Endodermal cell (in vitro differentiated cells): ENCODE measurements at regions not wholly inside any gene's neighbourhood (a gene's known extent, or its start where the extent isn't known, plus 50 kb on each side); places are given as distances from the start of the nearest gene placed in this dataset.

ENCODE experiments used
- DNase-seq: peaks from one replicate; pipeline ENCODE4 v3.0.0-alpha.2; 2017
- H3K27ac ChIP-seq: 2 replicates; pipeline ENCODE4 v1.5.1; 2013; ENCODE audit warnings: mild to moderate bottlenecking, low read depth, low read length, moderate library complexity
- H3K27me3 ChIP-seq: 2 replicates; pipeline ENCODE4 v1.6.1; 2013; ENCODE audit warnings: mild to moderate bottlenecking, low read length, moderate library complexity; ENCODE audit not compliant: insufficient read depth, control insufficient read depth, poor library complexity, severe bottlenecking
- H3K36me3 ChIP-seq: 2 replicates; pipeline ENCODE4 v1.7.0; 2013; ENCODE audit warnings: mild to moderate bottlenecking, low read length, moderate library complexity; ENCODE audit not compliant: control insufficient read depth, insufficient read depth
- H3K4me1 ChIP-seq: one replicate; pipeline ENCODE4 v1.7.0; 2013; ENCODE audit warnings: low read length; ENCODE audit not compliant: control insufficient read depth, insufficient read depth
- H3K4me3 ChIP-seq: 2 replicates; pipeline ENCODE4 v1.5.1; 2013; ENCODE audit warnings: mild to moderate bottlenecking, low read length, moderate library complexity
- H3K9ac ChIP-seq: 2 replicates; pipeline ENCODE4 v1.6.1; 2013; ENCODE audit warnings: mild to moderate bottlenecking, low read length, moderate library complexity; ENCODE audit not compliant: poor library complexity, severe bottlenecking; ENCODE audit errors: extremely low read depth
- H3K9me3 ChIP-seq: 2 replicates; pipeline ENCODE4 v1.6.1; 2013; ENCODE audit warnings: mild to moderate bottlenecking, low read length, moderate library complexity; ENCODE audit not compliant: control insufficient read depth
- H3K27ac Mint-ChIP-seq: 2 replicates; pipeline ENCODE4 v1.8.0; 2020; ENCODE audit warnings: mixed read lengths
- H3K27me3 Mint-ChIP-seq: 2 replicates; pipeline ENCODE4 v1.8.0; 2021; ENCODE audit warnings: mild to moderate bottlenecking, mixed read lengths; ENCODE audit not compliant: insufficient read depth
- H3K36me3 Mint-ChIP-seq: 2 replicates; pipeline ENCODE4 v1.8.0; 2020; ENCODE audit warnings: low read depth, mixed read lengths
- H3K4me1 Mint-ChIP-seq: 2 replicates; pipeline ENCODE4 v1.8.0; 2020; ENCODE audit warnings: mixed read lengths
- H3K4me3 Mint-ChIP-seq: 2 replicates; pipeline ENCODE4 v1.8.0; 2020; ENCODE audit warnings: mild to moderate bottlenecking, moderate library complexity, mixed read lengths
- H3K9me3 Mint-ChIP-seq: 2 replicates; pipeline ENCODE4 v1.8.0; 2020; ENCODE audit warnings: mild to moderate bottlenecking, mixed read lengths
- CTCF ChIP-seq: fragments of 200-600 bp; sonication (generic); conservative IDR thresholded peaks from 2 replicates; pipeline ENCODE4 v1.5.0; 2021; ENCODE audit warnings: antibody characterized with exemption, mild to moderate bottlenecking
- WGBS, 2 experiments: methylation state at CpG; one replicate each; pipeline versions ENCODE4 v1.1.5 to v1.1.7; 2013; ENCODE audit warnings: missing lambda C conversion rate in 2 of 2, mixed read lengths in 1 of 2; ENCODE audit not compliant: insufficient coverage in 1 of 2, insufficient read length in 1 of 2; 5-methylcytosine and 5-hydroxymethylcytosine counted together

- no peak overlapping the region for H3K27ac ChIP-seq
- 92 to 98% methylated on average over 6 to 13 of the region's 13 CpGs for WGBS, 2 experiments
- no peak overlapping the region for H3K27ac Mint-ChIP-seq
Measured at GRCh38 chr1:8144323-8144722, 118.2 kb upstream of the ERRFI1 start.

DNA sequence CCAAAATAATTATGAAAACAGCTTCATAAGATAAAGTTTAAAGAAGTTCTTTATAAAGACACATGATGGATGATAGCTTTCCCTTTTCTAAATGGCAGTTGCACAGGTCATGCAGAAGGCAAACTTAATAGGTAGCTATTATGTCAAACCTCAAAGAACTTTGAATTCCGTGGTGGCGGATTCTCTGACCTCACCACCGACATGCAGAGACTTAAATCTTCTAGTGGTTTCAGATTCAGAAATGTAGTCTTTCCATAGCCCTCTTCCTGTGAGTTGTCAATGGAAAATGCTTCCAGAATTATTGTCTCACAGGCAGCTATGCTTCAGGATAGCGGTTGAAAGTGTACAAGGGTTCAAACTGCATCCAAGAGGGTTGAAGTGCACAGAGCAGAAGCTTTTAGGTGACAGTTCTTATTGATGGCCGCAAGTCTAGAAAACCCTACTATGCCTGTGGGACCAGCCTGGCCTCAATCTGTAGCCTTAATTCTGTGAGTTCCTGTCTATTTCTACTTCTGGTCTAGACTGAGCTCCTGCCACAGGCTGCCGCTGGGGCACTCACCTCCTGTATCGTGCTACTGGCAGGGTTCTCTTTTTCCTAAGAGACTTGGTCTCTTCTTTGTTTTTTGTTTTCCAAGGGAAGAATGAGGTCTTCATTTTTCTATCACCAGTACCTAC, 117.0 kb upstream of the ERRFI1 start:
- WGBS, 2 experiments, result 89 to 96% methylated on average over 6 to 7 of the region's 7 CpGs

More at GRCh38 chr1:8144323-8144722, 118.2 kb upstream of the ERRFI1 start:
- H3K27me3 Mint-ChIP-seq, result no peaks in the 10 kb centered on the region
- H3K9me3 Mint-ChIP-seq, result no peaks in the 10 kb centered on the region
- H3K27me3 ChIP-seq, result no peaks in the 10 kb centered on the region
- no peak overlapping the region for H3K9ac ChIP-seq
- no peak for DNase-seq
- TF ChIP-seq CTCF, result no peak
- no peaks in the 10 kb centered on the region for H3K9me3 ChIP-seq
- H3K4me1 ChIP-seq, result no peaks in the 10 kb centered on the region
- H3K4me3 Mint-ChIP-seq, result no peak overlapping the region
- H3K4me1 Mint-ChIP-seq, result peaks cover 28% of the 10 kb centered on the region
- no peak overlapping the region for H3K4me3 ChIP-seq
- no peaks in the 10 kb centered on the region for H3K36me3 ChIP-seq
- no peaks in the 10 kb centered on the region for H3K36me3 Mint-ChIP-seq

GRCh38 chr1:8139941-8140340, 113.8 kb upstream of the ERRFI1 start:
- Histone ChIP-seq H3K27ac (no peak overlapping the region), H3K36me3 (no peaks in the 10 kb centered on the region), H3K9me3 (no peaks in the 10 kb centered on the region), H3K4me3 (no peak overlapping the region), H3K4me1 (no peaks in the 10 kb centered on the region), H3K9ac (no peak overlapping the region), H3K27me3 (no peaks in the 10 kb centered on the region)
- Mint-ChIP-seq H3K36me3 (no peaks in the 10 kb centered on the region), H3K4me1 (peaks cover 23% of the 10 kb centered on the region), H3K27me3 (no peaks in the 10 kb centered on the region), H3K4me3 (no peak overlapping the region), H3K27ac (no peak overlapping the region), H3K9me3 (no peaks in the 10 kb centered on the region)
- WGBS, 2 experiments, result 94 to 96% methylated on average over 8 to 11 of the region's 11 CpGs
- no peak for DNase-seq
- TF ChIP-seq CTCF, result no peak

More for the DNA sequence above, 117.0 kb upstream of the ERRFI1 start:
- no peak overlapping the region for H3K9ac ChIP-seq
- no peak for TF ChIP-seq CTCF
- no peaks in the 10 kb centered on the region for H3K9me3 ChIP-seq
- H3K4me3 Mint-ChIP-seq, result no peak overlapping the region
- no peaks in the 10 kb centered on the region for H3K36me3 Mint-ChIP-seq
- no peaks in the 10 kb centered on the region for H3K36me3 ChIP-seq
- no peaks in the 10 kb centered on the region for H3K9me3 Mint-ChIP-seq
- H3K27me3 Mint-ChIP-seq, result no peaks in the 10 kb centered on the region
- DNase-seq, result no peak
- no peak overlapping the region for H3K4me3 ChIP-seq
- H3K27me3 ChIP-seq, result no peaks in the 10 kb centered on the region
- no peaks in the 10 kb centered on the region for H3K4me1 ChIP-seq
- no peak overlapping the region for H3K27ac ChIP-seq
- no peak overlapping the region for H3K27ac Mint-ChIP-seq
- peaks cover 27% of the 10 kb centered on the region for H3K4me1 Mint-ChIP-seq
